ENCODE measurements at regions not wholly inside any gene's neighbourhood (a gene's known extent, or its start where the extent isn't known, plus 50 kb on each side); places are given as distances from the start of the nearest gene placed in this dataset.

GRCh38 chr6:119929121-119929520 is 579.6 kb upstream of the MAN1A1 start:
- TF ChIP-seq ZNF155 (tag by site-specific recombination; IDR thresholded peaks at IDR 0.05) (no peak), ZBTB6 (tag by site-specific recombination; IDR thresholded peaks at IDR 0.05) (no peak), ZNF510 (tag by site-specific recombination; IDR thresholded peaks at IDR 0.05; ENCODE audit: insufficient replicate concordance) (no peak), ZBTB21 (tag by site-specific recombination; IDR thresholded peaks at IDR 0.05) (no peak), CTCF (tag by site-specific recombination; IDR thresholded peaks at IDR 0.05) (no peak), ZNF274 (IDR thresholded peaks at IDR 0.05; ENCODE audit: low read length) (no peak), ZNF274 (tag by site-specific recombination; IDR thresholded peaks at IDR 0.05; ENCODE audit: borderline replicate concordance) (no peak)

Measured in HEK293 (cell line).